ENCODE measurements at regions not wholly inside any gene's neighbourhood (a gene's known extent, or its start where the extent isn't known, plus 50 kb on each side); places are given as distances from the start of the nearest gene placed in this dataset.
"Not testable (repeated sequence)": the region's sequence is repeated elsewhere in the genome, so short reads cannot be mapped to it uniquely, and the experiment has no call there.

DNA sequence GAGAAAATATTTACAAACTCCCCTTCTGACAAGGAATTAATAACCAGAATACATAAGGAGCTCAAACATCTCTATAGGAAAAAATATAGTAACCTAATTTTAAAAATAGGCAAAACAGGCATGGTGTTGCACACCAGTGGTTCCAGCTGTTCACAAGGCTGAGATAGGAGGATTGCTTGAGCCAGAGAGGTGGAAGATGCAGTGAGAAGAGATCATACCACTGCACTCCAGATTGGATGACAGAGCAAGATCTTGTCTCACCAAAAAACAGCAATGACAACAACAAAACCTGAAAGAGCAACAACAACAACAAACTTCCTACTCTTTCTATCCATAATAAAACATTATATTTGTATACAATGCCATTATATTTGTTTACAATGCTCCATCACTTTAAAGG, 304.4 kb upstream of the CNTNAP2 start:
- Histone ChIP-seq H3K9me3 (no peaks in the 10 kb centered on the region), H3K4me1 (ENCODE audit: control insufficient read depth in 1 of 2, low read depth in 2 of 2) (no peaks in the 10 kb centered on the region), H3K4me3 (no peak overlapping the region), H3K27ac (no peak overlapping the region), H3K27me3 (replicated peaks; ENCODE audit: insufficient read depth) (no peaks in the 10 kb centered on the region), H3K36me3 (no peaks in the 10 kb centered on the region)
- TF ChIP-seq, protein P1, sequence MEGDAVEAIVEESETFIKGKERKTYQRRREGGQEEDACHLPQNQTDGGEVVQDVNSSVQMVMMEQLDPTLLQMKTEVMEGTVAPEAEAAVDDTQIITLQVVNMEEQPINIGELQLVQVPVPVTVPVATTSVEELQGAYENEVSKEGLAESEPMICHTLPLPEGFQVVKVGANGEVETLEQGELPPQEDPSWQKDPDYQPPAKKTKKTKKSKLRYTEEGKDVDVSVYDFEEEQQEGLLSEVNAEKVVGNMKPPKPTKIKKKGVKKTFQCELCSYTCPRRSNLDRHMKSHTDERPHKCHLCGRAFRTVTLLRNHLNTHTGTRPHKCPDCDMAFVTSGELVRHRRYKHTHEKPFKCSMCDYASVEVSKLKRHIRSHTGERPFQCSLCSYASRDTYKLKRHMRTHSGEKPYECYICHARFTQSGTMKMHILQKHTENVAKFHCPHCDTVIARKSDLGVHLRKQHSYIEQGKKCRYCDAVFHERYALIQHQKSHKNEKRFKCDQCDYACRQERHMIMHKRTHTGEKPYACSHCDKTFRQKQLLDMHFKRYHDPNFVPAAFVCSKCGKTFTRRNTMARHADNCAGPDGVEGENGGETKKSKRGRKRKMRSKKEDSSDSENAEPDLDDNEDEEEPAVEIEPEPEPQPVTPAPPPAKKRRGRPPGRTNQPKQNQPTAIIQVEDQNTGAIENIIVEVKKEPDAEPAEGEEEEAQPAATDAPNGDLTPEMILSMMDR (IDR thresholded peaks at IDR 0.05): no peak
- no peak for DNase-seq (ENCODE audit: low spot score)
- no peak for ATAC-seq (ENCODE audit: insufficient number of reproducible peaks, low FRiP score, low read depth)

DNA sequence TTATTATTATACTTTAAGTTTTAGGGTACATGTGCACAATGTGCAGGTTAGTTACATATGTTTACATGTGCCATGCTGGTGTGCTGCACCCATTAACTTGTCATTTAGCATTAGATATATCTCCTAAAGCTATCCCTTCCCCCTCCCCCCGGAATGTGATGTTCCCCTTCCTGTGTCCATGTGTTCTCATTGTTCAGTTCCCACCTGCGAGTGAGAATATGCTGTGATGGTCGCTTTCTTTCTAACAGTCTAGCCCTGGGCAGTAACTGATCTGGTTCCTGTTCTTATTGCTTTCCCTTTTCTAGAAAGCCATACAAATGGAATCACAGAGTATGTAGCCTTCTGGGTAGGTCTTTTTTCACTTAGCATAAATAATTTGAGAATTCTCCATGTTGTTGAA, 311.1 kb upstream of the CNTNAP2 start:
- not testable (repeated sequence) for H3K27ac ChIP-seq; H3K36me3 ChIP-seq; ATAC-seq (ENCODE audit: insufficient number of reproducible peaks, low FRiP score, low read depth); H3K4me3 ChIP-seq; DNase-seq (ENCODE audit: low spot score); H3K4me1 ChIP-seq (ENCODE audit: control insufficient read depth in 1 of 2, low read depth in 2 of 2); H3K9me3 ChIP-seq; H3K27me3 ChIP-seq (replicated peaks; ENCODE audit: insufficient read depth)

DNA sequence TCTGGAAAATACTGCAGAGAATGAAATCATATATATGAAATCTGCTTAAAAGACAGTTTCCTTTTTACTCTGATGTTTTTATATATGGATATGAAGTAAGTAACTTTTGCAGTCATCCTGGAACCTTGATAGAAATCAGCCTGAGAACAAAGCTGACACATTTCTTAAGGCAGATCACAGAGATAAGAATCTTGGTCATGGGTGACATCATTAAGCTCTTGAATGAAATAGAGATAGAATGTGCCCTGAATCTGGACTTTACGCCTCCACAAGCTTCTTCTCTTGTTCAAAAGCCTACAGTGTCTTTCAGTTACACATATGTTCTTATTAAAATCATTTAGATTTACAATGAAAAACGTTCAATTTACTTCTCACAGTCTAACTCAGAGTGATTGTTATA, 319.1 kb upstream of the CNTNAP2 start:
- ATAC-seq (ENCODE audit: insufficient number of reproducible peaks, low FRiP score, low read depth) (no peak), DNase-seq (ENCODE audit: low spot score) (no peak)
- Histone ChIP-seq H3K4me3 (no peak overlapping the region), H3K27ac (no peak overlapping the region), H3K9me3 (no peaks in the 10 kb centered on the region), H3K27me3 (replicated peaks; ENCODE audit: insufficient read depth) (no peaks in the 10 kb centered on the region), H3K4me1 (ENCODE audit: control insufficient read depth in 1 of 2, low read depth in 2 of 2) (no peaks in the 10 kb centered on the region), H3K36me3 (no peaks in the 10 kb centered on the region)
- TF ChIP-seq, protein P1 (IDR thresholded peaks at IDR 0.05): no peak

DNA sequence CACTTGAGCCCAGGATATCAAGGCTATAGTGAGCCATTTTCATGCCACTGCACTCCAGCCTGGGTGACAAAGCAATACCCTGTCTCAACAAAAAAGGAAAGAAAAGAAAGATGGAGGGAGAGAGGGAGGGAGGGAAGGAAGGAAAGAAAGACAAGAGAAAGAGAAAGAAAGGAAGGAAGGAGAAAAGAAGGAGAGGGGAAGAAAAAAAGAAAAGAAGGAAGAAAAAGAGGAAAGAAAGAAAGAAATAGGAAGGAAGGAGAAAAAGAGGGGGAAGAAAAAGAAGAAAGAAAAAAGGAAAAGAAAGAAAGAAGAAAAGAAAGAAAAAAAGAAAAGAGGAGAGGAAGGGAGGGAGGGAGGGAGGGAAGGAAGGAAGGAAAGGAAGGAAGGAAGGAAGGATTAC, 321.5 kb upstream of the CNTNAP2 start:
- H3K9me3 ChIP-seq: no peaks in the 10 kb centered on the region
- no peak overlapping the region for H3K27ac ChIP-seq
- no peaks in the 10 kb centered on the region for H3K4me1 ChIP-seq (ENCODE audit: control insufficient read depth in 1 of 2, low read depth in 2 of 2)
- TF ChIP-seq, protein P1 (IDR thresholded peaks at IDR 0.05): no peak
- DNase-seq (ENCODE audit: low spot score): no peak
- no peak overlapping the region for H3K4me3 ChIP-seq
- no peaks in the 10 kb centered on the region for H3K27me3 ChIP-seq (replicated peaks; ENCODE audit: insufficient read depth)
- no peaks in the 10 kb centered on the region for H3K36me3 ChIP-seq
- no peak for ATAC-seq (ENCODE audit: insufficient number of reproducible peaks, low FRiP score, low read depth)

DNA sequence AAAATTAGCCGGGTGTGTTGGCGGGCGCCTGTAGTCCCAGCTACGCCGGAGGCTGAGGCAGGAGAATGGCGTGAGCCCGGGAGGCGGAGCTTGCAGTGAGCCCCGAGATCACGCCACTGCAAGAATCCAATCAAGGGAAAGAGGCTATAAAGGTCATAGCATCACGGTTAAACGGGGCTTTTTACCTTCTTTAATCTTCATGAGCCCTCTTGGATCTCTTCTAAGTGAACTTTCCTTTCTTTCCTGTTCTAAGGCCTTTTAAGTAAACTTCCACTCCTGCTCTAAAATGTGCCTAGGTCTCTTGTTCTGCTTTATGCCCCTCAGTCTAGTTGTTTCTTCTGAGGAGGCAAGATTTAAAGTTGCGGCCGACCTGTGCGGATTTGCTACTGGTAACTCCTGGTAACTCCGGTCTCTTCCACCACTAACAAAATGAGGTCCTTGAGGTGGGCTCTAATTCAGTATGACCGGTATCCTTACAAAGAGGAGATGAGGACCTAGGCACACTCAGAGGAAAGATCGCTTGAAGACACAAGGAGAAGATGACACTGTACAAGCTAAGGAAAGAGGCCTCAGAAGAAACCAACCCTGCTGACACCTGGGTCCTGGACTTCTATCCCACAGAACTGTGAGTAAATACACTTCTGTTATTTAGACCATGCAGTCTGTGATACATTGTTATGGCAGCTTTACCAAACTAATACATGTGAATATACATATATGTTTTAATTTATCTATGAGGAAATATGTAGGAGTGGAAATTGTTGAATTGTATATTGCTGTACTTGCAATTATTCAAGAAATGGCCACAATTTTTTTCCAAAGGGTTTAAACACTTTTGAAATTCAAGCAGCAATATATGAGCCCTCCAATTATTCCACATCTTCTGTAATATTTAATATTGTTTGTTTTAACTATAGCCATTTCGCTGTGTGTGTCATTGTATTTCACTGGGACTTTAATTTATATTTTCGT, 331.5 kb upstream of the CNTNAP2 start:
- H3K4me1 ChIP-seq (ENCODE audit: control insufficient read depth in 1 of 2, low read depth in 2 of 2): no peaks in the 10 kb centered on the region
- H3K36me3 ChIP-seq: no peaks in the 10 kb centered on the region
- TF ChIP-seq, protein P1 (IDR thresholded peaks at IDR 0.05): no peak
- no peaks in the 10 kb centered on the region for H3K27me3 ChIP-seq (replicated peaks; ENCODE audit: insufficient read depth)
- no peaks in the 10 kb centered on the region for H3K9me3 ChIP-seq
- no peak overlapping the region for H3K27ac ChIP-seq
- DNase-seq (ENCODE audit: low spot score) (no peak), ATAC-seq (ENCODE audit: insufficient number of reproducible peaks, low FRiP score, low read depth) (no peak)
- no peak overlapping the region for H3K4me3 ChIP-seq

DNA sequence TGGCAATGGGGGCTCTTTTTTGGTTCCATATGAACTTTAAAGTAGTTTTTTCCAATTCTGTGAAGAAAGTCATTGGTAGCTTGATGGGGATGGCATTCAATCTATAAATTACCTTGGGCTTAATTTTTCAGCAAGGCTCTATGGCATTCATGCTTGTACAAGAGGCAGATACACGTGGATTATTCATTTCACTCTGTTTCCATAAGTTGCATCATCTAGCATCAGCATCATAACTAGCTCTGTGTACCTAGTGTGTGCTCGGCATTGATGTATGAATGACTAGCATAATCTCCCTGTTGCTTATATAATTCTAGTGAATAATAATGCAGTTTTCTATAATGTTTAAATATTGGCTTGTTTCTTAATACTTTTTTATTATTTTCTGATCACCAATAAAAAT, 335.2 kb upstream of the CNTNAP2 start:
- not testable (repeated sequence) for H3K4me1 ChIP-seq (ENCODE audit: control insufficient read depth in 1 of 2, low read depth in 2 of 2); H3K9me3 ChIP-seq; H3K27me3 ChIP-seq (replicated peaks; ENCODE audit: insufficient read depth); DNase-seq (ENCODE audit: low spot score); H3K27ac ChIP-seq; ATAC-seq (ENCODE audit: insufficient number of reproducible peaks, low FRiP score, low read depth); H3K36me3 ChIP-seq; H3K4me3 ChIP-seq

All from thoracic aorta (tissue), 2 donors.